RCC 7860 (cell line): ENCODE measurements at regions not wholly inside any gene's neighbourhood (a gene's known extent, or its start where the extent isn't known, plus 50 kb on each side); places are given as distances from the start of the nearest gene placed in this dataset.

Source experiments
- DNase-seq: peaks from one replicate; pipeline ENCODE4 v3.0.0-alpha.2; 2015; ENCODE audit warnings: low spot score
- FAIRE-seq: peaks from 2 replicates; lab custom pipeline; 2012; peaks lifted over from hg19 to GRCh38; lab: Jason Lieb, UNC

DNA sequence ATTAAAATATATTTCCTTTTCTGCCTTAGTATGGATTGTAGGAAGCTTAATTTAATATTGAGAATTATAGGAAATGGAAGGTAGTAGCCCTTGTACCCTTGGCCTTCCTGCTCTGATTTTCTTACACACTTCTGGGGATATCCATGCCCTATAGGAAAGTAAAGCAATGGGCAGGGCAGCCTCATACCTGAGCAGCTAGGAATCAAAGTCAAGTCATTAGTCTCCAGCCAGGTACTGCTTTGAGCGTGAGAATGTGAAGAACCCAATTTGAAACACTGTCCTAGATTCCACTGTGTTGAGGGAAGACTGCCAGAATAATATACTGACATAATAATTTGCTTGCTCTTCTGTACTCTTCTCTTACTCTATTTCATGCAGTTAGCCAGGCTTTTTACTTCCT is 51.0 kb upstream of the L3MBTL3 start:
- FAIRE-seq = no peak
- DNase-seq = no peak

DNA sequence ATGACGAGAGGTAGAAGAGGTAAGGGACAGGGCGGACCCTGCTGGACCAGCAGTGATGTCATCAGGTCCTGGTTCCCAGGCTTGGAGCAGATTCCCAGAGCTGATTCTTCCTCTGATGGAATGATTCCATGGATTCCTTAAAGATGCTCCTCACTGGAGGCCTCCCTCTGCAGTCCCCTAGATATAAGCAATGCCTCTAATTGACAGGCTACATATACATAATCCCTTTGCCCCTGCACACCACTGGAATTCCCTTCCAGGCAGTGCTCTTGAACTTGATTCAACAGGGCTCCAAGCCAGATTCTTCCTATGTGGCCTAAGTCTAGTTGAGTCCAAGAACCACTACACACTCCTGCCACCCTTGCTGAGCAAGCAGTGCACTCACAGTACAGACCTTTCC is 52.3 kb upstream of the L3MBTL3 start:
- FAIRE-seq = no peak
- DNase-seq = no peak

DNA sequence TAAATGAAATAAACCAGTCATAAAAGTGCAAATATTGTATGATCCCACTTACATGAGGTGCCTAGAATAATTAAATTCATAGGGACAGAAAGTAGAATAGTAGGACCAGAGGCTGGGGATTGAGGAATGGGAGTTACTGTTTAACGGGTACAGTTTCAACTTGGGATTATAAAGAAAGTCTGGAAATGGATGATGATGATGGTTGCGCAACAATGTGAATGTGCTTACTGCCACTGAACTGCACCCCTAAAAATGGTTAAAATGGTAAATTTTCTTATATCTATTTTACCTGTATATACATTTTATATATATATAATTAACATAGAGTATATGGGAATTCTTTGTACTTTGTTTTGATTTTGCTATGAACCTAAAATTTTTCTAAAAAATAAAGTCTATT is 53.3 kb upstream of the L3MBTL3 start:
- no peak for DNase-seq
- no peak for FAIRE-seq

GRCh38 chr6:129959358-129959930 is 58.9 kb upstream of the L3MBTL3 start:
- no peak for DNase-seq
- FAIRE-seq = no peak

GRCh38 chr6:129957941-129958898 is 60.2 kb upstream of the L3MBTL3 start:
- no peak for FAIRE-seq

DNA sequence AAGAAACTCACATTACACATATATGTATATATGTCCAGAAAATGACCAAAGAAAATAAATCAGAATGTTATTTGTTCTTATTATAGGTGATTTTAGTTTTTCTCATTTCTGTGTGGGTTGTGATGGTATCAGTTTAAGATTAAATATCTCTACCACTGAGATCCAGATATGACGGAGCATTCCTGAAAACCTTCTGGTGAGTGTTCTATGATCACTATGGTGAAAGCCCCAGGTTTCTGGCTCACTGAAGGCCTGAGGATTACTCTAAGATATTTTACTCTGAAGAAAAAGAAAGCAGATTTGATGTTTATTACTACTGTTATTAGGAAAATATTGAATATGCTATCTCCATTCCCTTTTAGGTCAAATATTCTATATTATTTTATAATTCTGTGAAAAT is 62.8 kb upstream of the L3MBTL3 start:
- FAIRE-seq (no peak), DNase-seq (no peak)

More at GRCh38 chr6:129957941-129958898, 60.2 kb upstream of the L3MBTL3 start:
- DNase-seq = no peak

DNA sequence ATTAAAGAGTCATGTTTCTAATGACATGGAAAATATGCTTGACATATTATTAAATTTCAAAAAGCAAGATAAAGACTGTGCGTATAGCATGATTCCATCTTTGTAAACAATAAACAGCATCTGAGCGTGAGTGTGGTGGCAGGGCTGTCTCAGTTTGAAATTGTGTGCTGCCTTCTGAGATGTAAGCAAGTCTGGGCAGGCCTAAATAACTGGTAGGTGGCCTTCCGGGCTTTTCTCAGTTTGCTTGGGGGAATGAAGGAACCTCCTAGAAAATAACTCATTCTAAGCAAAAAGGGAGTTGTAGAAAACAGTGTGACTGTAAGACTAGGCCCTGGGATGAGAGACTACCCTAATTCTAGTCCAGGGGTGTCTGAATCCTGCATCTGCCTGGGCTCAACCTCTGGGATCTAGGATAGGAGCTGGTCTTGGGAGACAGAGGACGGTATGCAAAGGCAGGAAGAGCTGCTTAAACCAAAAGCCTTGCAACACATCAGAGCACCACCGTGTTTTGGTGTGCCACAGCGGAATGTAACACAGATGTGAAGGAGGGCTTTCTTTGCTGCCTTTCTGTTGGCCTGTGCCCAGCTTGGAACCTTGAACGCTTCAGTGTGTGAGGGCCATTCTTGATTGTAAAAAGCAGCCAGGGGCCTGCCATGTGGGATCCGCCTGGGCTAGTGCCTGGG is 63.5 kb upstream of the L3MBTL3 start:
- no peak for DNase-seq
- no peak for FAIRE-seq

DNA sequence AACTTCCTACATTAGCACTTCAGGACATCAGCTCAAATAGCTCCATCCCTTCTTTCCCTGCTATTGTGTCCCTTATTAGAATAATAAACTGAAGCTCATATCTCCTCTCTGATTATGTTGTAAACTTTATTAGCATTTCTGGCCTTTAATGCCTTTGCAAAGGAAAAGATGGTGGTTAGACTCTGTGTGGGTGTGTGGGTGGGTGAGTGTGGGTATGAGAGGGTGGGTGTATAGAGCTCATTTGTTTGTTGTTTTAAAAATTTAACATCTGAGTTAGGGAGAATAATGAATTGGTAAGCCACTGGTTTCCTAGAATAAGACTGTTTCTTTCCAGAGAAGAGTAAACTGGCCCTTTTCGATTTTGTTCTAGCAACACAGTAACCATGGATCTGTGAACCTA is 70.6 kb upstream of the L3MBTL3 start:
- FAIRE-seq (no peak), DNase-seq (no peak)

DNA sequence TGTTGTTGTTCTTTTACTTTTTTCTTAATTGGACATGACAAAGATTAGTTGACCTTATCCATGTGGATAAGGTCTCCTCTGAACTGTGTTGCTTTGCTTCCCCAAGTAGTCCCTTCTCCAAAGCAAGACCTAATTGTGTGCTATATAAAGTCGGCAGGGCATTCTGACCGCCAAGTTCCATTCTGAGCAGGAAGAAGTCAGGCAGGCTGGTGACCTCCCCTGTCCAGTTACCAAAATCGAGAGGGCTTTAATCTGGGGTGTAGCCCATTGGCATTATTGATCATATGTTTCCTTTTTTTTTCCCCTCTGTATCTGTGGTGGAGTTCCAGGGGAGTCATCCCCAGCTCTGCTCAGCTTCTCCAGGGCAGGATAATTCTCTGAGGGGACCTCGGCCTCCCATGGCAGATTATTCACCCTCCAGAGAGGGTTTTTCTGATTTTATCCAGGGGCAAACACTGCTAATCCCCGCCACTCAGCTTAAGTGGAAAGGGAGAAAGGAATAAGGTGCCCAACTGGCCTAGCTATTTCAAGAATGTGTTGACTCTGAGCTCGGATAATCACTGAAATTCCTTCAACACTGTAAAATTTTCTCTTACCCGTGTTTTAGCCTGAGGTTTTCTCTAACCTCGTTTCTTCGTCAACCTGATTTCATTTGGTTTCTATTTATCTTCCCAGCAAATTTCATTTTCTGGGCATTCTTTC is 71.8 kb upstream of the L3MBTL3 start:
- FAIRE-seq (no peak), DNase-seq (no peak)

DNA sequence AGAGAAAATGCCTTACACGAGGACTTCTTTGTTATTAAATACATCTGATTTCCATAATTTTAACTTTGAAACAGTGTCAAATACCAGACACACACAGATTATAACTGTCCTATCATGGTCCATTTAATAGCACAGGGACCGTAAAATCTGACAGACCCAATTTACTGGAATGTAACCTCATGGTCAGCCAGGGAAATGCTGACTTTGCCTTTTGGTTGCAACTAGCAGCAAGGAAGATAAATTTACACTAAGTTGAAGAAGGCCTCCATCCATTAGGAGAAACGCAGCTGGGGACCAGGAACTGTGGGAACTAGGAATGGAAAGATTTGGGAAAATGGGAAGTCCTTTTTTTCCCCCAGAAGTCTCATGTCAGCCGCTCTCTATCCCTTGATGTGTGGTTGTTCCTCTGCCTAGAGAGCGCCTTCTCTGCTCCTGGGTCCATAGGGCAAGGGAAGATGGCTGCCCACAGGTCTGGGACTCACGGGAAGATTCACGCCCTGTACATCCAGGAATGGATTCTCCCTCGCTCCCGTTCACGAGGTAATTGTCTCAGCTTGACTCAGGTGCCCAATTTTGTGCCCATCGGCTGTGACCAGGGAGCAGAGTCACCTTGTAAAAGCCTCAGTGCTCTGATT is 74.6 kb upstream of the L3MBTL3 start:
- FAIRE-seq = no peak
- DNase-seq = no peak

- no peak for FAIRE-seq
These were observed 77.8 kb upstream of the L3MBTL3 start for GRCh38 chr6:129940454-129941195.

DNA sequence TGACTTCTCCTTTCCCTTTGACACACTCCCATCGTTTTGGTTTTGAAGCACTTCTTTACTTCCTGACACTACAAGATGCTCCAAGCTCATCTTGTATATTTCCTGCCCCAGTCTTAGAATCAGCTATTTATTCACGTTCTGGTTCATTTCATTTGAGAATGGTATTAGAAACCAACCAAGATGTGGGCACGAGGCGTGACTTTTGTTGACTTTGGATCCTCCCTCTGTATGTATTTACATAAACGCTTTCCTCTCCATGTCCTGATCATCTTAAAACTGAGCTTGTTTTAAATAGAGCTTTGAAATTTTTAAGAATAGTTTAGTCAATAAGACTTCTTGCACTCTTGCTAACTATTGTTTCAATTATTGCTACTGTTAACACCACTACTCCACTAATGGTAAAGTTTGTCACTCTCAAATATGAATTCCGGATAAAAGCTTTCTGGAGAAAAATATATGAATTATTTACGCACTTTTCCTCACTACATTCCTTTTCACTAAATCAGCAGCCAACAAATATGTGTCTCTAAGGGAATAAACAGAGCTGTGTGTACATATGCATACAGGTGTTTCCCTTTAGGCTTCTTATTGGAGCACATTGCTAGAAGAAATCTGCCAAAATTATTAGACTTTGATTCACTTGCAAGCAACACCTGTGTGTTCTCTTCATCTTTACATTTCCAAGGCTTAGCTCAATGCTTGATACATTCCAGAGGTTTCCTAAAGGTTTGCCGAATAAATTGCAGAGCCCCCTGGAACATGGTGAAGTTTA is 77.3 kb upstream of the TMEM244 start:
- DNase-seq (no peak), FAIRE-seq (no peak)

More at GRCh38 chr6:129940454-129941195, 77.8 kb upstream of the L3MBTL3 start:
- DNase-seq = no peak

- FAIRE-seq (peak; percentile 80), DNase-seq (peak; percentile 20)
These were observed 75.4 kb upstream of the TMEM244 start for GRCh38 chr6:129936329-129937165.

DNA sequence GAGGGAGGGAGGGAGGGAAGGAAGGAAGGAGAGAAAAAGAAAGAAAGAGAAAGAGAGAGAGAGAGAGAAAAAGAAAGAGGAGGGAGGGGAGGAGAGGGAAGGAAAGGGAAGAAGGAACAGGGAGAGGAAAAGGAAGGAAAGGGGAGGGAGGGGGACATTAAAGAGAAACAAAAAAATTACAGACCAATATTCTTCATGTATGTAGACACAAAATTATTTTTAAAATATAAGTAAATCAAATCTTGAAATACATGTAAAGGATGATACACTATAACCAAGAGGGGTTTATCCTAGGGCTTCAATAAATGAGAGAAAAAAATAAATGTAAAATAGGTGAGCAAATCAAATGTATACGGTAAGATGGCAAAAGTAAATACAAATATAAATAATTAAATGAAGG is 71.2 kb upstream of the TMEM244 start:
- no peak for FAIRE-seq
- no peak for DNase-seq

DNA sequence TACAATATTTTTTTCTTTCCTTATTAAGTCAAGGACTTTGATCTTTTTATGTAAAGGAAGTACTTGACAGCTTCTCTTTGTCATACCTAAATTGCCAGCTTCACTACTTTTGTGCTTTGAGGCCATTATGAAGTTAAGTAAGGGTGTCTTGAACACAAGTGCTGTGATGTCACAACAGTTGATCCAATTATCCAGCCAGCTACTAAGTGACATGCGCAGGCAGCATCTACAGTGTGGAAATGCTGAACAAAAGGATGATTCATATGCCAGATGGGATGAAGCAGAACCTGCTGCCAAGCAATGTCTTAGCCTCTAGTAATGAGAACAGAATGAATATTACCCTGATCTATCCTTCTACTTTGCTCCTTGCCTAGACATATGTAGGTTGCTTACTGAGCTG is 68.3 kb upstream of the TMEM244 start:
- FAIRE-seq (no peak), DNase-seq (no peak)

GRCh38 chr6:129923530-129924250 is 62.6 kb upstream of the TMEM244 start:
- FAIRE-seq = no peak
- no peak for DNase-seq

GRCh38 chr6:129921169-129921817 is 60.2 kb upstream of the TMEM244 start:
- FAIRE-seq (no peak), DNase-seq (no peak)
